DMS79 treated with DMSO at 0.1 percent for 48 hours (cell line): ENCODE measurements at regions not wholly inside any gene's neighbourhood (a gene's known extent, or its start where the extent isn't known, plus 50 kb on each side); places are given as distances from the start of the nearest gene placed in this dataset.
"Not testable (repeated sequence)": the region's sequence is repeated elsewhere in the genome, so short reads cannot be mapped to it uniquely, and the experiment has no call there.

ENCODE experiments used
- DNase-seq: peaks from one replicate; lab custom pipeline; 2025; lab: John Stamatoyannopoulos, UW

GRCh38 chr15:61401903-61402698, 173.0 kb upstream of the RORA start:
- no peak for DNase-seq

DNA sequence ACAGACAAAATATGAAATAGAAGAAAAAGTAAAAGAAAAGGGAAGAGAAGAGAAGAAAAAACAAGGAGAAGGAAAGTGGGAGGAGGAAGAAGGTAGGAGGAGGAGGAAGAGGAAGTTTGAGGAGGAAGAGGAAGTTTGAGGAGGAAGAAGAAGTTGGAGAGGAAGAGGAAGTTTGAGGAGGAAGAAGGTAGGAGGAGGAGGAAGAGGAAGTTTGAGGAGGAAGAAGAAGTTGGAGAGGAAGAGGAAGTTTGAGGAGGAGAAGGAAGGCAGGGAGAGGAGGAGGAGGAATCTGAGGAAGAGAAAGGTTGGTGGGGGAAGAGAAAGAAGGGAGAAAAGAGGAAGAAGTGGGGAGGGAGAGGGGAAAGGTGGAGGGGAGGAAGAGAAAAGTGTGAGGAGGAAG, 169.2 kb upstream of the RORA start:
- no peak for DNase-seq

DNA sequence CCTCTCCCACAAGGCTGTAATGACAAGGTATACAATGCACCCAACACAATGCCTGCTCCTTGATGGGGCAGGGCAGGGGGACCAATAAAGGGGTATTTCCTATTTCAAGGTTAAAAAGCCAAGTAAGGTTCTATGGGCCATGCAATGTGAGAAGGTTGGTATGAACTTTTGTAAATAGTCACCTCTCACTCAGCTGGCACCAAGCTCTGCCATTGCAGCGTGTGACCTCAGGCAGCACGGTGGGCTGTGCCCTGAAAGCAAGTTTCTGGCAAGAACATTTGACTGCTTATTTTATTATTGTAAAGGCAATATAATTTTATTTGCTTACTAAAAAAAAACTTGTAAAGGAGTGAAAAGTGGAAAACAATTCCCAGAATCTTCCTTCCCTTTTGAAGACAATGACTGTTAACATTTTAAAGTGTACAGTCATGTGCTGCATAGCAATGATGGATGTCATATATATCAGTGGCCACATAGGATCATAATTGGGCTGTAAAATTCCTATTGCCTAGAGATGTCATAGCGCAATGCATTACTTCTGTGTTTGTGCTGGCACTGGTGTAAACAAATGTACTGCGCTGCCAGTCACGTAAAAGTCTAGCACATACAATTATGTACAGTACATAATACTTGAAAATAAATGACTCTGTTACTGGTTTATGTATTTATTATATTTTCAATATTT, 167.3 kb upstream of the RORA start:
- no peak for DNase-seq

DNA sequence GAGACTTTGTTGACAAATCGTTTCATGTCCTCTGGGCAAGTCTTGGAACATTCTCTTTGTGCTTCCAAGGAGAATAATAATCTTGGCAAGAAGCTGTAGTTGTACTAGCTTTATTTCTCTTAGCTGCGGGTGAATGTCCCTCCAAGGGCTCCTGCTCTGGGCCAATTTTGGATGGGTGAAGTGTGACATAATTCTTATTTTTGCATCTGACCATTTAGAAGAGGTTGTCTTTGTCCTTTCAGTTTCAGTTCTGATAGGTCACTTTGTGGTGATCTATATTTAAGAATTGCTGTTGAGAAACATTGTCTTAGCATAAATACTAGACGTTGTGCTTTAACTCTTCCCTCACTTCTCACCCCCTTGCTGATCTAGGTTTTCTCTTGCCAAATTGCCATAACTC, 164.8 kb upstream of the RORA start:
- no peak for DNase-seq

- DNase-seq, result no peak
Observed at GRCh38 chr15:61393524-61393923, 164.4 kb upstream of the RORA start.

DNA sequence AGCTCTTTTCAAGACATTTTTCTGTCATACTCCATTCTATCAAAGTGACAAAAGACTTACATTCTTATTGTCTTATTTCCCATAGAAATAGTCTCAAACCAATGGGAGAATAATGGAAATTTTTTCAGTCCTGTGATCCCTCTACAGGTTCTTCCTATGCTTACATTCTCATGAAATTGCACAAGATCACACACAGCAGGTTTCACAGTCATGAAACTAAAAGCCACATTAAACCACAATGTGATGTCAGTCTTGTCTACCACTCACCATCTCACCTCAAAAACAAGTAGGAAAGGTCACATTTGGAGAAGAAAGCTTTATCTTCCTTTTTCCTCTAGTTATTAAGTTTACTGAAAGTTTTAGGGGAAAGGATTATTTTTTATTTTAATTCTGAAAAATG, 161.0 kb upstream of the RORA start:
- DNase-seq, result no peak

- no peak for DNase-seq
Observed at GRCh38 chr15:61389334-61390028, 160.4 kb upstream of the RORA start.

DNA sequence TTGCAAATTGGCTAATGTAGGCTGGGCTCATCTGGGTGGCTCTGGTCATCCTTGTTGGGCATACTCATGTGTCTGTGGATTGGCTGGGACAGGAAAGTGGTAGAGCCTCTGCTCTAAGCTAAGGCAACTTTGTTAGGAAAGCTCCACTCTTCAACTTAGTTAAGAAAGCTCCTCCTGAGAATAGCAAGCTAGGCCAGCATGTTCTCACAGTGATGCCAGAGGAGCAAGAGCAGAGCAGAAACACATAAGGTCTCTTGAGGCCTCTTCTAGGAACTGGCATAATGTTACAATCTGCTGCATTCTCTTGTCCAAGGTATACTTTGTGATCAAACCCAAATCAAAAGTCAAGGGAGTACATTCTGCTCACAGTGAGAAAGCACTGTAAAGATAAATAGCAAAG, 158.6 kb upstream of the RORA start:
- DNase-seq, result no peak

DNA sequence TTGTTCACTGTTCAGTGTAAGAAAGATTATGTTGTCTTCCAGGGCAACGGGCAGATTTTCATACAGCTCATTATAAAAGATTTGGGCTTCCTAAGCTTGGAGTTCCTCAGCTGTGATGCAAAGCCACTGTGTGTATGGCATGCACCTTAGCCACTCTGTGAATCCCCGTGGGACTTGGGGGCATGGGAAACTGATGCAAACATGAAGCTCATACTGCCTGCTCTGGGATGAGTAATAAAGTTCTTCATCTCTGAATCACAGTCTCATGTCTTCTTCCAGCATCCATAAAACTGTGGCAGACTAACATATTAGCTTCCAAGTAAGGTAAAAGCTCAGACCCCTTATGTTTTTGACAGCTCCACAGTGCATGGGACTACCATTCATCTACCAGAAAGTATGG, 154.3 kb upstream of the RORA start:
- DNase-seq, result no peak

DNA sequence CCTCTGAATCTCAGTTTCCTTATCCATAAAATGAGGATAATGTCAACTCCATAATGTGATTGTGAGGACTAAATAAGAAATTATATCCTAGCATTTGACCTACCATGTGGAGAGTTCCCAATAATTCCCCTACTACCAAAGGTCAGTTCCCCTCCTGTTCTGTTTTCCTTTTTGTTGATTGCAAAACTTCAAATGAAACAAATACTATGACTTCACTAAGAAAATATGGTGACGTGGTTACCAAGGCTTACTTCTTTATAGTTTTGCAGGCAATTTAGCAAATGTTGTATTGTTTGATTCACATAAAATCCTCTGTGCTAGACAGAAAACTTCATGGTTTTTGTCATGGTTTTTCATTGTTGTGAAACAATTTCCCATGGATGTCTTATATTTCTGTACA, 153.8 kb upstream of the RORA start:
- DNase-seq, result no peak

DNA sequence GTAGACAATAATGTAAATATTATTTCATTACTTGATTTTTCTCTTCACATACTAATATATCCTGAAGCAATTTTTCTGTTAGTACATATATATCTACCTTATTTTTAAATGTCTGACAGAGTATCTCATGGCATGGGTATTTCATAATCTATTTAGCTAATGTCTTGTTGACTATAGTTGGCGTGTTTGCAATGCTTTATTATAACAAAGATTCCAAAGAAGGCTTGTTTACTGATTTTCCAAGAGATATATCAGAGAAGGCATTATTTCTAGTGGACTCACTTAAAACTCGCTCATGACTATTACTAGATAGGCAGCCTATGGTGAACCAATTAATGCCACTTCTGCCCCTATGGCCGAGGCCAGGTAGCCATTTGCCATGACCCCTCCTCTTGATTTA, 152.4 kb upstream of the RORA start:
- no peak for DNase-seq

DNA sequence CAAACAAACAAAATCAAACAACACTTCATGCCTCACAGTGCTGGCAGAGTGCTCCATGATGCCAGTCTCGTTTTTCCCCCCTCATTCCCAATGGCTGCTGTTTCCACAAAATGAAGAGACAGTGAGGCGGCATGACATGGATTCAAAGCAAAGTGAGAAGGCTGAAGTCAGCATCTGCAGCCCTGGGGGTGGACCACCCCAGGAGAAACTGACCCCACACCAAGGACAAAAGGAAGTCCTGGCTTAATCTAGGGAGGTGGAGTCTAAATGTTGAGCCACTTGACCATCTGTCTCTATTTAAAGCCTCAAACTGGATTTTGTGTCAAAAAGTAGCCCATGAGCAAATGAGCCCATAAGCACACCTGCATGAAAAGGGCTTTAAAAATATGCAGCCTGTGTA, 151.2 kb upstream of the RORA start:
- no peak for DNase-seq

DNA sequence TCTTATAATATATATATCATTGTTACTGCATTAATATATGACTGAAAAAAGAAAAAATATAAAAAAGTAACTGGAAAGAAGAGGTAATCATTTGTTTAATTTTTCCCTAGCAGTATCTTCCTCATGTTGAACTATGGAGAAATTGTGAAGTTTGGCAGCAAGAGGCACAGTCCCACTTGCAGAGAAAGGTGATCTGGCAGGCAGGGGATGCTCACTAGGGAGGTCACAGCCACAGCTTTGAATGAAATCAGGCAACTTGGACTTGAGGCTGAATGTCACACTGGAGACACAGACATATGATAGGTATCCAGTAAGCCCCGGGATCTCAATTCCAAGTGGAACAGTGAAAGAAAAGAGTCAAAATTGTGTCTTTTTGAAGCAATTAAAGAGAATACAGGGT, 149.9 kb upstream of the RORA start:
- no peak for DNase-seq

GRCh38 chr15:61376961-61377360, 147.9 kb upstream of the RORA start:
- DNase-seq, result no peak

DNA sequence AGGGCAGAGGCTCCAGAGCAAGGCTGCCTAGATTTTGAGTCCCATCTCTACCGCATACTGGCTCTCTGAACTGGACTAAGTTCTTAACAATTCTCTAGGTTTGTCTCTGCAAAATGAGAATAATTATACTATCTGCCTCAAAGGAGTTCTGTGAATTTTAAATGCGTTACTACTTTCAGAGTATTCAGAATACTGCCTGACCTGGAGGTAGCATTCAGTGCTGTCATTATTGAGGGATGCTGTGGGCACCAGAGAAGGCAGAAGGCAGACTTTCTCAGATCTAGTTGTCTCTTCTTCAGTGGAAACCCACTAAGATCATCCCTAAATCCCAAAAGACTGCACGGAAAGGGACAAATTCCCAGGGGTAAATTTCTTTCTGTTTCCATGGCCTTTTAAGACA, 147.4 kb upstream of the RORA start:
- DNase-seq, result no peak

- no peak for DNase-seq
Observed at GRCh38 chr15:61374848-61375247, 145.7 kb upstream of the RORA start.

GRCh38 chr15:61367953-61368352, 138.9 kb upstream of the RORA start:
- DNase-seq, result no peak

DNA sequence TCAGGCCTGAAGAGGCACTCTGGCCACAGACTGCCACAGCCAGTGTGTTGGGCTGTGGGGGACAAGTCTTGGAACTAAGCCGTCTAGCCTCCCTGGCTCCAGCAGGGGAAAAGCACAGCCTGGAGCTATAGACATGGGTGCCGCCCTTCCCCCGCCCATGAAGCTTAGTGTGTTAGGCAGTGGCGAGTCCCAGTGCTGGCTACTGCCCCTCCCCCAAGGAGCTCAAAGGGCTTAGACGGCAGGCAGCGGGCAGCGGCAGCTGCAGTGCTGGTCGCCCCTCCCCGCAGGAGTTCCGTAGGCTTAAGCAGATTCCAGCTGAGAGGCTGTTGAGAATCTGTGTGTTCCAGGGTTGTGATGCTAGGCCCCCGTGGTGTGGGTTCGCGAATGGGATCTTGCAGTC, 135.8 kb upstream of the RORA start:
- no peak for DNase-seq

DNA sequence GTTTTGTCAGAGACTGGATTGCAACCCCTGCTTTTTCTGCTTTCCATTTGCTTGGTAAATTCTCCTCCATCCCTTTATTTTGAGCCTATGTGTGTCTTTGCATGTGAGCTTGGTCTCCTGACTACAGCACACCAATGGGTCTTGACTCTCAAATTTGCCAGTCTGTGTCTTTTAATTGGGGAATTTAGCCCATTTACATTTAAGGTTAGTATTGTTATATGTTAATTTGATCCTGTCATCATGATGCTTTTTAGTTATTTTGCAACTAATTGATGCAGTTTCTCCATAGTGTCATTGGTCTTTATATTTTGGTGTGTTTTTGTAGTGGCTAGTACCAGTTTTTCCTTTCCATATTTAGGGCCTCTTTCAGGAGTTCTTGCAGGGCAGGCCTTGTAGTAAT, 133.8 kb upstream of the RORA start:
- DNase-seq, result not testable (repeated sequence)

DNA sequence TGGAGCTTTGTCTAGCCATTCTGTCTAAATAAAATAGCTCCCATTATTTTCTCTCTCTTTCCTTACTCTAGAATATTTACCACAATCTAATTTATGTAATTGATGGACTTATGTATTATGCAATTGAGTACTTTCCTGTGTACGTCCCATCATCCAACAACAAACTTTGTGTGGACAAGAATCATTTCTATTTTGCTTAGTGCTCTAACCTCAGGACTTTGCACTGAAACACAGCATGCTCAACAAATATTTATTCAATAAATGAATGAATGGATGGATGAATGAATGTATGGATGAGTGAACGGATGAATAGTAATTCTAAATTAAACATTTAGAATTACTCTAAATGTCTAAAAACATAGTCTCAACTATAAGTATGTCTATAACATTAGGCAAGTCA, 115.2 kb upstream of the RORA start:
- no peak for DNase-seq

- DNase-seq, result no peak
Observed at GRCh38 chr15:61342390-61342789, 113.3 kb upstream of the RORA start.

DNA sequence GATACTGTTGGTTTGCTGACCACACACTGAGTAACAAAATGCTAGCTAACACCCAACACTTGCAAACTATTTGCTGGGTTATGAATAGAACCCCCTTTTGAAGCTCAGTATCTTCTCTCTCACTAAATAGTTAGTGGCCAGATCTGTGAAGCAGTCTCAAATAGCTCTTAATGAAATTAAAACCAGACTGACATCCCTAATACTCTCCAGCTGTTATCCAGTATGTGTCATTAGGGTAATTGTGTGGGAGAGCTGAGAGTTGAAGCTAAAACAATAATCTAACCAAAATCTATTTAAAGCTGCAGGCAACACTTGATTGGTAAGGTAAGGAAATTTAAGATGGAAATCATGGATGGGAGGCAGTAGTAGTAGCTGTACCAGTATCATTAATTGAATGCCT, 110.4 kb upstream of the RORA start:
- no peak for DNase-seq

GRCh38 chr15:61337541-61337940, 108.4 kb upstream of the RORA start:
- DNase-seq, result no peak
